ENCODE measurements at regions not wholly inside any gene's neighbourhood (a gene's known extent, or its start where the extent isn't known, plus 50 kb on each side); places are given as distances from the start of the nearest gene placed in this dataset.

- 0 out of 2 replicates have a peak, but pooled peaks have one; percentile 3 for TF ChIP-seq CTCF (IDR thresholded peaks at IDR 0.05; ENCODE audit: low read length)
- no peak for TF ChIP-seq EZH2 (optimal IDR thresholded peaks at IDR 0.05; ENCODE audit: low read depth, low read length)
Observed at GRCh38 chr4:124913237-124913636, 200.7 kb upstream of the ANKRD50 start.
